Pancreas (tissue), 10 donors: ENCODE measurements at regions not wholly inside any gene's neighbourhood (a gene's known extent, or its start where the extent isn't known, plus 50 kb on each side); places are given as distances from the start of the nearest gene placed in this dataset.
"Not testable (repeated sequence)": the region's sequence is repeated elsewhere in the genome, so short reads cannot be mapped to it uniquely, and the experiment has no call there.

Experiments used
- ATAC-seq, 4 donors: fragments of 200-7000 bp; cut with Tn5 transposase; one replicate each; pipeline versions ENCODE4 v1.8.0 to v1.9.1; 2020; ENCODE audit warnings: mild to moderate bottlenecking in 4 of 4, moderate library complexity in 4 of 4
- DNase-seq, 6 donors: peaks; one replicate each; pipeline ENCODE4 v3.0.0-alpha.2; 2020
- FAIRE-seq: peaks from 2 replicates; lab custom pipeline; 2012; peaks lifted over from hg19 to GRCh38; lab: Jason Lieb, UNC
- H3K27ac ChIP-seq, 4 donors: fragments of 200-600 bp; sonication (generic); 1 replicate in 3 of 4; 2 replicates in 1 of 4; pipeline versions ENCODE4 v1.5.0 to v1.8.0; 2020
- H3K27me3 ChIP-seq, 4 donors: fragments of 200-600 bp; one replicate each; pipeline ENCODE4 v1.8.0; 2021
- H3K36me3 ChIP-seq, 3 donors: fragments of 200-600 bp; sonication (generic) in 1 of 3; one replicate each; pipeline versions ENCODE4 v1.5.0 to v1.8.0; 2020 to 2021
- H3K4me1 ChIP-seq, 3 donors: fragments of 200-600 bp; one replicate each; pipeline ENCODE4 v1.8.0; 2021
- H3K4me3 ChIP-seq, 4 donors: fragments of 200-600 bp; sonication (generic) in 2 of 4; one replicate each; pipeline versions ENCODE4 v1.5.0 to v1.8.0; 2020 to 2021
- H3K9me3 ChIP-seq, 4 donors: fragments of 200-600 bp; one replicate each; pipeline ENCODE4 v1.8.0; 2021
- CTCF ChIP-seq, 4 donors: fragments of 200-600 bp; sonication (generic) in 3 of 4; IDR thresholded peaks; one replicate each; pipeline versions ENCODE4 v1.5.0 to v1.8.0; 2021; ENCODE audit warnings: antibody characterized with exemption in 4 of 4
- WGBS, 2 donors: extraction: QIAGEN DNeasy Blood & Tissue Kit; methylation state at CpG; one replicate each; pipeline ENCODE4 v1.1.7; 2013; 5-methylcytosine and 5-hydroxymethylcytosine counted together
- intact Hi-C, 3 donors: fragments of 100-400 bp; cut with DNase I; formaldehyde crosslinking; loops; one replicate each; pipeline versions ENCODE4 v1.11.1 to v1.14.2; 2022
- donor health status: healthy with polysubstance abuse.
- donor health status: DM: no; HTN: no; CAD: no; lungs with moderate emphysema.
- donor health status: DM: no; HTN: no; CAD: no.
- donor health status: control.
- donor health status: control.
- donor health status: Bipolar disorder and iron deficiency.
- donor health status: DM: yes; HTN: yes; CAD: no.
- donor health status: DM: no; HTN: no; CAD: no.
- donor health status: DM: no; HTN: no; CAD: no.
- donor health status: DM: yes; HTN: yes; CAD: no.

GRCh38 chr6:14776307-14776706 lies 469.6 kb upstream of the JARID2 start:
- whole genome bisulfite sequencing, 2 donors = 46 to 56% methylated on average over 3 of the region's 3 CpGs
- ATAC-seq (no peak), FAIRE-seq (no peak), DNase-seq (no peak)
- Histone ChIP-seq H3K27ac (no peak overlapping the region), H3K36me3 (no peaks in the 10 kb centered on the region), H3K4me1 (no peaks in the 10 kb centered on the region), H3K27me3 (no peaks in the 10 kb centered on the region), H3K9me3 (no peaks in the 10 kb centered on the region), H3K4me3 (no peak overlapping the region)
- TF ChIP-seq CTCF (IDR thresholded peaks at IDR 0.05) = no peak
- intact Hi-C loops = no loop called here

GRCh38 chr6:14781772-14782525 lies 463.9 kb upstream of the JARID2 start:
- WGBS, 2 donors = 58 to 66% methylated on average over 12 of the region's 12 CpGs
- ATAC-seq (no peak), FAIRE-seq (no peak), DNase-seq (no peak)
- Histone ChIP-seq H3K9me3 (no peaks in the 10 kb centered on the region), H3K4me3 (no peak overlapping the region), H3K27ac (no peak overlapping the region), H3K4me1 (no peaks in the 10 kb centered on the region), H3K27me3 (no peaks in the 10 kb centered on the region), H3K36me3 (no peaks in the 10 kb centered on the region)
- TF ChIP-seq CTCF (IDR thresholded peaks at IDR 0.05) = no peak
- intact Hi-C loops = no loop called here

DNA sequence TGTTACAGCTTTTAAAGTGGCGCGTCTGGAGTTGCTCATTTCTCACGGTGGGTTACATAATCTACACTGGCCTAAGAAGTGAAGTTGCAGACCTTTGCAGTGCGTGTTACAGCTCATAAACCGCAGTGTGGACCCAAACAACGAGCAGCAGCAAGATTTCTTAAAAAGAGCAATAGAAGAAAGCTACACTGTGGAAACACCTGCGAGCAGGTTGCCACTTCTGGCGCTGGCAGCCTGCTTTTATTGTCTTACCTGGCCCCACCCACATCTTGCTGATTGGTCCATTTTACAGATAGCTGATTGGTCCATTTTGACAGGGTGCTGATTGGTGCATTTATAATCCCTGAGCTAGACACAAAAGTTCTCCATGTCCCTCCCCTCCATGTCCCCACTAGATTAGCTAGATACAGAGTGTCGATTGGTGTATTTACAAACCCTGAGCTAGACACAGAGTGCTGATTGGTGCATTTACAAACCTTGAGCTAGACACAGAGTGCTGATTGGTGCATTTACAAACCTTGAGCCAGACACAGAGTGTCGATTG lies 462.9 kb upstream of the JARID2 start:
- H3K4me3 ChIP-seq, H3K27me3 ChIP-seq, H3K9me3 ChIP-seq, H3K27ac ChIP-seq, H3K36me3 ChIP-seq, FAIRE-seq, intact Hi-C loops, ATAC-seq, H3K4me1 ChIP-seq, DNase-seq: not testable (repeated sequence)
- WGBS, 2 donors = 90 to 91% methylated on average over 10 of the region's 10 CpGs

DNA sequence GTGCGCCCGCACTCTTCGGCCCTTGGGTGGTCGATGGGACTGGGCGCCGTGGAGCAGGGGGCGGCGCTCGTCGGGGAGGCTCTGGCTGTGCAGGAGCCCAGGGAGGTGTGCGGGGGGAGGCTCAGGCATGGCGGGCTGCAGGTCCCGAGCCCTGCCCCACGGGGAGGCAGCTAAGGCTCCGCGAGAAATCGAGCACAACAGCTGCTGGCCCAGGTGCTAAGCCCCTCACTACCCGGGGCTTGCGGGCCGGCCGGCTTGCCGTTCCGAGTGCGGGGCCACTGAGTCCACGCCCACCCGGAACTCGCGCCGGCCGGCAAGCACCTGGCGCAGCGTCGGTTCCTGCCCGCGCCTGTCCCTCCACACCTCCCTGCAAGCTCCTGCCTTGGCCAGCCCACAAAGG lies 462.3 kb upstream of the JARID2 start:
- no peak for TF ChIP-seq CTCF (IDR thresholded peaks at IDR 0.05)
- FAIRE-seq (no peak), DNase-seq (no peak), ATAC-seq (no peak)
- H3K36me3 ChIP-seq = no peaks in the 10 kb centered on the region
- no peak overlapping the region for H3K27ac ChIP-seq
- H3K27me3 ChIP-seq = no peaks in the 10 kb centered on the region
- WGBS, 2 donors = 94 to 98% methylated on average over 29 to 35 of the region's 35 CpGs
- H3K4me1 ChIP-seq = no peaks in the 10 kb centered on the region
- H3K4me3 ChIP-seq = no peak overlapping the region
- intact Hi-C loops = no loop called here
- no peaks in the 10 kb centered on the region for H3K9me3 ChIP-seq

- H3K4me3 ChIP-seq = no peak overlapping the region
- no peak for TF ChIP-seq CTCF (IDR thresholded peaks at IDR 0.05)
- no peaks in the 10 kb centered on the region for H3K27me3 ChIP-seq
- ATAC-seq (no peak), FAIRE-seq (no peak), DNase-seq (no peak)
- H3K27ac ChIP-seq = no peak overlapping the region
- no peaks in the 10 kb centered on the region for H3K36me3 ChIP-seq
- intact Hi-C loops = no loop called here
- WGBS, 2 donors = 53% methylated on average over 15 of the region's 15 CpGs
- no peaks in the 10 kb centered on the region for H3K9me3 ChIP-seq
- H3K4me1 ChIP-seq = no peaks in the 10 kb centered on the region
Measured at GRCh38 chr6:14784596-14785492, 461.0 kb upstream of the JARID2 start.
